Common myeloid progenitor, CD34-positive (primary cell): ENCODE measurements at regions not wholly inside any gene's neighbourhood (a gene's known extent, or its start where the extent isn't known, plus 50 kb on each side); places are given as distances from the start of the nearest gene placed in this dataset.

Experiments
- CTCF ChIA-PET: fragments of 350-600 bp; sonication (Branson Sonifier 250); formaldehyde crosslinking; loops from one replicate; lab custom pipeline; 2021; ENCODE audit warnings: antibody characterized with exemption; lab: Charles Lee
- POLR2A ChIA-PET: fragments of 350-600 bp; sonication (Branson Sonifier 250); formaldehyde crosslinking; loops from one replicate; lab custom pipeline; 2021; ENCODE audit warnings: antibody characterized with exemption; lab: Charles Lee
- DNase-seq, 3 donors: peaks; one replicate each; pipeline versions ENCODE4 v3.0.0 to v3.0.0-alpha.2; 2013
- H3K27ac ChIP-seq, 2 experiments: 1 replicate in 1 of 2; 2 replicates in 1 of 2; pipeline ENCODE4 v1.7.0; 2013; ENCODE audit warnings: inconsistent platforms in 2 of 2, low read length in 2 of 2, mild to moderate bottlenecking in 2 of 2, low read depth in 1 of 2, moderate library complexity in 1 of 2; ENCODE audit not compliant: severe bottlenecking in 2 of 2, insufficient read depth in 1 of 2, poor library complexity in 1 of 2
- H3K27me3 ChIP-seq, 5 experiments: replicated peaks in 2 of 5; 1 replicate in 3 of 5; 2 replicates in 2 of 5; pipeline versions ENCODE4 v1.6.1 to v1.7.0; 2013; ENCODE audit warnings: low read length in 4 of 5, mild to moderate bottlenecking in 2 of 5, moderate library complexity in 2 of 5, inconsistent platforms in 1 of 5; ENCODE audit not compliant: insufficient read depth in 5 of 5, control insufficient read depth in 4 of 5
- H3K36me3 ChIP-seq, 4 experiments: 1 replicate in 2 of 4; 2 replicates in 2 of 4; pipeline versions ENCODE4 v1.6.1 to v1.7.0; 2013; ENCODE audit warnings: low read length in 3 of 4, control low read depth in 1 of 4, mild to moderate bottlenecking in 1 of 4; ENCODE audit not compliant: control insufficient read depth in 4 of 4, insufficient read depth in 4 of 4
- H3K4me1 ChIP-seq, 4 experiments: 1 replicate in 3 of 4; 2 replicates in 1 of 4; pipeline versions ENCODE4 v1.6.1 to v1.7.1; 2013; ENCODE audit warnings: low read length in 3 of 4, mild to moderate bottlenecking in 3 of 4, control low read depth in 1 of 4, inconsistent platforms in 1 of 4, moderate library complexity in 1 of 4; ENCODE audit not compliant: control insufficient read depth in 4 of 4, insufficient read depth in 4 of 4; ENCODE audit errors: control extremely low read depth in 1 of 4
- H3K4me3 ChIP-seq, 7 experiments: 1 replicate in 4 of 7; 2 replicates in 3 of 7; pipeline versions ENCODE4 v1.5.1 to v1.7.0; 2013; ENCODE audit warnings: mild to moderate bottlenecking in 7 of 7, low read length in 6 of 7, moderate library complexity in 6 of 7, inconsistent platforms in 2 of 7, low read depth in 2 of 7, control low read depth in 1 of 7; ENCODE audit not compliant: insufficient read depth in 4 of 7, control insufficient read depth in 1 of 7; ENCODE audit errors: extremely low read depth in 1 of 7
- H3K9me3 ChIP-seq, 5 experiments: 1 replicate in 4 of 5; 2 replicates in 1 of 5; pipeline versions ENCODE4 v1.6.1 to v1.7.1; 2013; ENCODE audit warnings: low read length in 4 of 5, mild to moderate bottlenecking in 2 of 5, inconsistent platforms in 1 of 5, low read depth in 1 of 5, moderate library complexity in 1 of 5; ENCODE audit not compliant: control insufficient read depth in 4 of 5, insufficient read depth in 2 of 5; ENCODE audit errors: control extremely low read depth in 1 of 5
- WGBS: methylation state at CpG from one replicate; pipeline ENCODE4 v1.1.5; 2013; ENCODE audit not compliant: insufficient coverage; 5-methylcytosine and 5-hydroxymethylcytosine counted together

GRCh38 chr5:167951116-167951515 lies 340.3 kb upstream of the WWC1 start:
- Histone ChIP-seq H3K4me3 (peak overlapping the region in 4 of 7 experiments; percentile 11 to 70 (median 36)), H3K4me1 (peaks cover 5 to 51% (median 19%) of the 10 kb centered on the region in 4 experiments), H3K36me3 (no peaks in the 10 kb centered on the region), H3K27me3 (no peaks in the 10 kb centered on the region), H3K9me3 (peaks cover 0 to 2% (median 0%) of the 10 kb centered on the region in 5 experiments), H3K27ac (no peak overlapping the region)
- CTCF ChIA-PET = interaction anchor here (1.1 kb wide), 1 partner anchor 10 kb away, joined by 3 read pairs; no protein-coding TSS in a partner anchor
- POLR2A ChIA-PET = no interaction called here
- peak in 2 of 3 donors; percentile 10 to 27 for DNase-seq
- 52% methylated on average over 2 of the region's 4 CpGs for WGBS

DNA sequence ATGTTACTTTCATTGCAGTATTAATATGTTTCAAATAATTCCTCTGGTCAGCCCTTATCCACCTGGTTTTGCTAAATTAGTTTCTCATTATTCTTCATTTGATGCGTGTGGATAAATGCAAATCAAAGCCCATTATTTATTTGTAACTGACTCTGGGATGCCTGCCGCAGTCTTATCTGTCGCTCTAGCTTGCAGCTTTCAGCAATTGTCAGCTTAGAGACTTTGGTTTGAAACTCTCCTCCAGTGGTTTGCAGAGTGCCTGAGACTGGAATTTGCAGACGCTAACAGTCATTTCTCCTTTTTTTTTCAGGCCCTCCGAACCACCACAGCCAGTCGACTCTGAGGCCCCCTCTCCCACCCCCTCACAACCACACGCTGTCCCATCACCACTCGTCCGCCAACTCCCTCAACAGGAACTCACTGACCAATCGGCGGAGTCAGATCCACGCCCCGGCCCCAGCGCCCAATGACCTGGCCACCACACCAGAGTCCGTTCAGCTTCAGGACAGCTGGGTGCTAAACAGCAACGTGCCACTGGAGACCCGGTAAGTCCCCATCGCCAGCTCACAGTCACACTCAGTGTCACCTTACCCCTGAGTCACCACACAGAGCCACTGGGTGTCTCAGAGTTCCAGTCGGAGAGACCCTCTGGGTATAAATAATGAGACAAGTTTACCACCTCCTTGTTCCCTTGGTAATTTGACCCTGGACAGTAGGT lies 339.0 kb upstream of the WWC1 start:
- ChIA-PET CTCF (interaction anchor here (1.0 to 1.4 kb wide), 2 partner anchors 9 kb away, joined by 3 to 4 read pairs; no protein-coding TSS in a partner anchor), POLR2A (no interaction called here)
- DNase-seq = peak in 2 of 3 donors; percentile 9 to 41
- Histone ChIP-seq H3K36me3 (no peaks in the 10 kb centered on the region), H3K9me3 (peaks cover 0 to 2% (median 0%) of the 10 kb centered on the region in 5 experiments), H3K27me3 (no peaks in the 10 kb centered on the region), H3K4me3 (no peak overlapping the region), H3K4me1 (peaks cover 5 to 39% (median 14%) of the 10 kb centered on the region in 4 experiments), H3K27ac (no peak overlapping the region)
- WGBS = 81% methylated on average over 16 of the region's 19 CpGs

DNA sequence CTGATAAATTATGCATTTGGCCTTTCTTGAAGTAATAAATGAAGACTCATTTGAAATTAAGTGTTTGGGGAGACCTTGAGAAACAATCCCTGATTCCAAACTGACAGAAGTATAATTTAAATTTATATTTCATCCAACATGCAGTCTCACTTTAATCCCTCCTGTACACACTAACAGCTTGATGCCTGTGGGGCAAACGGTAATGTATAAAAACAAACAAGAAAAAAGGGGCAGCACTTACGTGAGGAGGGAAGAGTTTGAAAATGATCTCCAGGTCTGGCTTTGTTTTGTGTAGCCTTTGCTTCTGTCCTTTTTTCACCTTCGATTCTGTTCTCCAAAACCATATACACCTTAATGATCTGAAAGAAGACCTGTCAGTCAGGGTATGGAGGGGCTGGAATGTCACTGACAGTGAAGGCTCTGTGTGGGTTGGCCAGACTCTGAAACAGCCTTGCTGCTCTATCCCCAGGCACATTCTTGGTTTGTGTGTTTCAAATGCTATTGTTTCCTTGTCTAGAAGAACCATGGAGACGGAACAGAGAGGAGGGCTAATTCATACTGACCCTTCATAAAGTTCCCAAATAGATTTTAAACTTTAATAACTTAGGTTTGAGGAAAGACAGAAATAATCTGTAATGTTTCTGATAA lies 338.2 kb upstream of the WWC1 start:
- Histone ChIP-seq H3K9me3 (peaks cover 0 to 2% (median 0%) of the 10 kb centered on the region in 5 experiments), H3K4me1 (peaks cover 0 to 31% (median 7%) of the 10 kb centered on the region in 4 experiments), H3K36me3 (no peaks in the 10 kb centered on the region), H3K4me3 (no peak overlapping the region), H3K27ac (no peak overlapping the region), H3K27me3 (no peaks in the 10 kb centered on the region)
- CTCF ChIA-PET = interaction anchor here (1.0 to 1.4 kb wide), 2 partner anchors 8 to 9 kb away, joined by 3 to 4 read pairs; no protein-coding TSS in a partner anchor
- no CpG with 5 or more reads among the region's 4 CpGs for WGBS
- no peak for DNase-seq
- POLR2A ChIA-PET = no interaction called here

- WGBS = 100% methylated on average over 1 of the region's 2 CpGs
- ChIA-PET POLR2A (no interaction called here), CTCF (interaction anchor here (1.2 to 1.3 kb wide), 2 partner anchors 9 to 11 kb away, joined by 3 read pairs; no protein-coding TSS in a partner anchor)
Observed at GRCh38 chr5:167961731-167962130, 329.7 kb upstream of the WWC1 start.

GRCh38 chr5:167964529-167964928 lies 326.9 kb upstream of the WWC1 start:
- POLR2A ChIA-PET = no interaction called here
- CTCF ChIA-PET = interaction anchor here (0.8 kb wide), 1 partner anchor 15 kb away, joined by 3 read pairs; no protein-coding TSS in a partner anchor
- Histone ChIP-seq H3K9me3 (peaks cover 0 to 3% (median 0%) of the 10 kb centered on the region in 5 experiments), H3K27ac (no peak overlapping the region), H3K27me3 (no peaks in the 10 kb centered on the region), H3K4me3 (no peak overlapping the region), H3K4me1 (peaks cover 0 to 12% (median 8%) of the 10 kb centered on the region in 4 experiments), H3K36me3 (no peaks in the 10 kb centered on the region)
- 97% methylated on average over 3 of the region's 3 CpGs for WGBS
- DNase-seq = peak in 2 of 3 donors; percentile 21 to 28

More at GRCh38 chr5:167961731-167962130, 329.7 kb upstream of the WWC1 start:
- no peaks in the 10 kb centered on the region for H3K36me3 ChIP-seq
- no peak for DNase-seq
- H3K9me3 ChIP-seq = peaks cover 0 to 6% (median 0%) of the 10 kb centered on the region in 5 experiments
- H3K4me3 ChIP-seq = no peak overlapping the region
- no peaks in the 10 kb centered on the region for H3K27me3 ChIP-seq
- H3K4me1 ChIP-seq = no peaks in the 10 kb centered on the region
- no peak overlapping the region for H3K27ac ChIP-seq

DNA sequence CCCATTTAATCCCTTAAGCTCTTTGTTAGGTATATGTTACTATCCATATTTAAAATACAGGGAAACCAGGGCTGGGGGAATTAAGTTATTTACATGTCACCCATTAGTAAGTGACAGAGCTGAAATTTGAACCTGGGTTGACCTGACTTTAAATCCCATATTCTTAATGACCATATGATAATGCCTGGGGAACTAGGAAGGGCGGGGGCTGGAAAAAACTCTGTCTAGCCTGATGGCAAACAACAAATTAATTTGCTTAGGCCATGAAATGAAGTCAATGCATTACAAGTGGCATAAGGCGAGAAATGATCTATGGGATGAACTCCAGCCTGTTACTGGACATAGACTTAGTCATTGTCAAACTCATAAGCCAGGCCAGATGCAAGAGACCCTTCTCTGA lies 325.7 kb upstream of the WWC1 start:
- no peaks in the 10 kb centered on the region for H3K27me3 ChIP-seq
- 100% methylated on average over 2 of the region's 2 CpGs for WGBS
- no peaks in the 10 kb centered on the region for H3K9me3 ChIP-seq
- ChIA-PET POLR2A (interaction anchor here (0.7 kb wide), 1 partner anchor 214 kb away, joined by 4 read pairs; no protein-coding TSS in a partner anchor), CTCF (interaction anchor here (1.0 kb wide), 1 partner anchor 82 kb away, joined by 3 read pairs; no protein-coding TSS in a partner anchor)
- H3K27ac ChIP-seq = no peak overlapping the region
- no peak for DNase-seq
- H3K36me3 ChIP-seq = no peaks in the 10 kb centered on the region
- no peak overlapping the region for H3K4me3 ChIP-seq
- peaks cover 0 to 12% (median 8%) of the 10 kb centered on the region in 4 experiments for H3K4me1 ChIP-seq
